HG03097 (cell line): ENCODE measurements at regions not wholly inside any gene's neighbourhood (a gene's known extent, or its start where the extent isn't known, plus 50 kb on each side); places are given as distances from the start of the nearest gene placed in this dataset.

Experiments used
- ATAC-seq: cut with Tn5 transposase; IDR thresholded peaks from one replicate; pipeline ENCODE4 v1.9.1; 2021; ENCODE audit not compliant: unreplicated experiment, low FRiP score

DNA sequence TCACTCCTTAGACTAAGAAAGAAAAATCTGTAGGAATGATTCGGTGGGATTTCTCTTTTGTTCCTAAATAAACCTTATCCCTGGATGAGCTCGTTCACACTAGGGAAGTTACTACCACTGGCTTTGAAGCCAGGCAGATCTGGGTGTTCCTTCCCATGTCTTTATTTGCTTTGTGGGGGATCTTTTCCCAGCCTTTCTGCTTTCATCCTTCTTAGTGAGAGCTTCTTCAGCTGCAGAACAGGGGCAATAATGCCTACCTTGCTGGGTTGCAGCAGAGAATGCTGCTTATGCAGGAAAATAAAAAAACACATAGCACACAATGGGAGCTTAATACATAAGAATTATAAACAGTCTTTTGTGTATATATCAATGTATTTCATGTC, 292.1 kb downstream of the SOX11 start:
- no peak for ATAC-seq

- no peak for ATAC-seq
Measured at GRCh38 chr2:5984946-5985345, 292.8 kb downstream of the SOX11 start.

DNA sequence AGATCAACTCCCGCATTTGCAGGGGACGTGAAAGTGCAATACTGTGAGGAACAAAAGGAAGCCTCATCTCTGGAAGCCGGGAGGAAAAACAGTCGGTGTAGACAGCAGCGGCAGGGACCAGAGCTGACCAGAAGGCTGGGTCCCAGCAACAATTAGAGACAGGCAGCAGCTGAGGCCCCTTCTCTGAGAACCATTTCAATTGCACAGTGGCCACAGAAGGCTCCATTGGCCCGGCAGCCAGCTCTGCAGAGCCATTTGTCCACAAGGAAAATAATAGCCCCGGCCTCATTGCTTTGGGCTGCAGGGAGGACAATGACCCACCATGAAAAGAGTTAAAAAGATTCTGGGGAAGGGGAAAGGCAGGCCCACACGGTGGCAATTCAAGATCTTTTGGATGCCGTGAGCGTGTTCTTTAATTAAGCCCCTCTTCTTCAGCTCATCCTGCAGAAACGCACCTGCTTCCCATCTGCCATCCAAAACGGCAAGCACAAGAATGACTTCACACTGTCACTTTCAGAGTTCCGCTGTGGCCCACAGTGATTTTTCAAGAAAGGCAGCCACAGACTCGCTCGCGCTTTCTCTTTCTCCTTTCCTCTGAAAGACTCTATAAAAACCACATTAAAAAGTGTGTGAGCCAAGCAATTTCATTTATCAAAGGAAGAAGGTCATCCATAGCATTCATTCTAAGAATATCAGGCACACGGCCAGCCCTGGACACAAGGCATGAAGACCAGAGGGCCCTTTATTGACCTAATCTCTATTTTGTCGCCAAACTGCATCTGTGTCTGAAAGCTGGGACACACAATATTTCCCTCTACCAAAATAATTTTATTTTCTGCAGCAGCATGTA, 293.6 kb downstream of the SOX11 start:
- no peak for ATAC-seq

DNA sequence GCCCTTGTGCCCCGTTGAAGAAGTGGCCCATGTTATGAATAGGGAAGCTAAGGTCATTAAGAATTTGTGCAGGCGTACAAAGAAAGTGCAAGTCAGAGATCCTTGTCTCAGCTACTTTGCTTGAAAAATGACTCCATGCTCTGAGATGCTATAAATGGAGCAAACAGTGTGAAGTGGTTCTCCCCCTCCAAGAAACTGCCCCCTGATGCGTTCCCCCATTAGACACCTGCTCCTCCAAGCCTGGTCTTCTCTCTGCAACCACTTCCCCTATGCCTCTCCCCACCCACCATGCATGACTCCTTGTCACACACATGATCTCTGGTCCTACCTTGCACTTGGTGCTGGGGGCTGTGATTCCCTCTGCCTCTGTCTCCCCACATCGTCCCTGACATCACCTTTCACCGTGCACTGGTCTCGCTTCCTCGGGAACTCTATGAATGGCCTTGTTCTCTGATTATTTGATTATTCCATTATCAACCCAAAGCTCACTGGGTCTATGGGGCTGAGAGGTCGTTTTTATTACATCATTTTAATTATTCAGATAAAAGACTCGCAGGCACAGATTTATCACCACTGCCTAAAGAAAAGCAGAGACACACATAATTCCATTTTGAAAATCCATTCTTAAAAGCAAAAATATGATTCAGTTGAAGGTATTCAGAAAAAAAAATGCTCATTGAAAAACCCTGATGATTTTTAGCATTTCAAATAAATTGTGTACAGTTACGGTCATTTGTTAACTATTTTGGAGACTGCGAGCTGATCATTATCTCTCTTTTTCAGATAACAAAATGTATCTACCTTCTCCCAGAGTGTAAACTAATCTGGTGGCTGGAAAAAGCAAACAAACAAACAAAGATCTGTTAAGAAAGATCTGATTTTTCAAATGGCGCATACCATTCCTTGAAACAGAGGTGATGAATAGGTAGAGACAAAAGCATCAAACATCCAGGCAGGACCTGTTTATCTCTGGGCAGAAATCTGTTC, 294.9 kb downstream of the SOX11 start:
- ATAC-seq: no peak

- no peak for ATAC-seq
Measured at GRCh38 chr2:5988120-5988519, 295.9 kb downstream of the SOX11 start.

DNA sequence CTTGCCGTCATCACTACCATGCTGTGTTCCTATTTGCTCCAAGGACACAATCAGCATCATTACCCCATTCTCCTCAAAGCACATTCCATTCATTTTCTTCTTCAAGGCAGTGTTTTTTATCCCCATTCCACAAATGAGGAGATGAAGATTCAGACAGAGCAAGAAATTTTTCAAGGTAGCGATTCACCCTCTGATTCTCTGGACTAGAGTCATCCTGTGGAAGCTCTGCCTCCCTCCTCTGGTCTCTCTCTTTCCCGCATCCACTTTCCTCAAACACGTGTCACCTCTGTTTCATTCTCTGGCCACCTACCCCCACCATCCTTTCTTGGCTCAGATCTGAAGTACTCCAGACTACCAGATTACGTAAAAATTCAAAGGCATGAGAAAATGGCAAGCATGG, 297.9 kb downstream of the SOX11 start:
- ATAC-seq: no peak

DNA sequence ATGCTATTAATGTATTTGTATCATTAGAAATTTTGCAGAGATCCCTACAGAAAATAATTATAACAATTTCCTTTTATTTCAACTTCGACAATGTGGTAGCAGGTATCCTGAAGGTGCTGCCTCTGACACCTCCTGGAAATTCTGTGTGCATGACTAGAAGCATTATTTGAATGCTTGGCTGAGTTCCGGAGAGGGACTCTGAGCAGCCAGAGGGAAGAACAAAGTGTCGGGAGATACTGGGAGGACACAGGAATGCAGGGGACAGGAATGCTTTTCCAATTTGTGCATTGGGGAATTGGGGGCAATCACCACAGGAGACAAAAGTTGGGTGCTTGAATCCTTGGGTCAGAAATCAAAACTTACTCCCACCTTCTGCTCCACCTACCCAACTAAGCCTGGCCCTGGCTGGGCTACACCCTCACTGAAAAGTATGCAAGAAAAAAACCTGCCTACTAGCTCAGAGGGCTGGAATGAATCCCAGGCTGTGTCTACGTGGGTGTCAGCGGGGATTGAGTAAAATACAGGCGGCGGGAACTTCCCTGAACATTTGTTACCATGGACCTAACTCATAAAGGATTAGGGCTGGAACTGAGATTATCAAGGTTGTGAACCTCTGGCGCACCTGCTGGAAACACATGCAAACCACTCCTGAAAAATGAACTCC, 299.3 kb downstream of the SOX11 start:
- ATAC-seq: no peak

DNA sequence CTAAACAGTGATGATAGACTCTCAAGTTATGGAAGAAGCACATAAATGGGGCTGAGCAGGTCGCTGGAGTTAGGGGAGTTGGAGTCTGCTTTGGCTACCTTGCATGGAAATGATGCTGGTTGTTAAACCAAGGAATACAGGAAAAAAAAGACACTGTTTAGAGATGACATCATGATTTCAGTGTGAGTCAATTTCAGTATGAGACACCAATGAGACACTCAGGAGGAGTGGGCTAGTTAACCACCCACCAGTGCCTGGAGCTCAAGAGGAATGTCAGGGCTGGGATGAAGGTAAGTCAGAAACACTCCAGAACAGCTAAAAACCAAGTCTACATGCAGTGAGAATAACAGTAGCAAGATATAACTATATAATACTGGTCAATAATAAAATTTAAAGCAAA, 303.6 kb downstream of the SOX11 start:
- ATAC-seq: no peak

DNA sequence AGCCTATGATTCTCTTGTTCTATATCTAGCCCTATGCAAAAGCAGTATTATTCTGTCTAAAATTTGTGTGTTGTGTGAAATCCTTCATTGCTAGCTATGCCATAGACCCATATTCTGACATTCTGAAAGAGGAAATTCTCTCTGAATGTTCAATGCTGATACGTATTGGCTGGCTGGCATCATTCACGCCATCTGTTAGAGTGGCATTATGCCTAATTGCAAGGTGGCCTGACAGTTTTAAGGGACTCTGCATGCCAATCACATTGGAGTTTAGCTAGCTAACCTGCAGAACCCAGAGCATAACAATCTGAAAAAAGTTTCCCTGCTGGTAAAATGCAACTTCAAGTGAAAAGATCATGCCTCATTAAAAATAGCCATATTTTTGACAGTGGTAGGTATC, 316.0 kb downstream of the SOX11 start:
- ATAC-seq: no peak

DNA sequence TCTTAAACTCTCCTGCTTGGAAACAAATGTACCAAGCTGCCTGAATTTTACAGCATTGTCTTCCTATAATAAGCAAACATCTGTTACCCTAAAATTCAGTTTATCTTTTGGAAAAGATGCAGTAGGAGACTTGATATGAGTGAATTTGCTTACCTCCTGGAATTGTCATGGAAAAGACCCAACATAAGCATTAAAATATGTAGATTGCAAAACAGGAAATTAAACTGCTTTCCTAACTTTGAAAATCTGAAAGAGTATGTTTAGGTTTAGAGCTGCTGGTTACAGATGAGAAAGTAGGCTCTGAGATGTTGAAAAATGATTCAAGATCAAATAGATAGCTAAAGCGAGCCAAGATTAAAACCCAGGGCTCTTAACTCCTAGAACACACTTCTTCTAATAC, 316.5 kb downstream of the SOX11 start:
- ATAC-seq: no peak

DNA sequence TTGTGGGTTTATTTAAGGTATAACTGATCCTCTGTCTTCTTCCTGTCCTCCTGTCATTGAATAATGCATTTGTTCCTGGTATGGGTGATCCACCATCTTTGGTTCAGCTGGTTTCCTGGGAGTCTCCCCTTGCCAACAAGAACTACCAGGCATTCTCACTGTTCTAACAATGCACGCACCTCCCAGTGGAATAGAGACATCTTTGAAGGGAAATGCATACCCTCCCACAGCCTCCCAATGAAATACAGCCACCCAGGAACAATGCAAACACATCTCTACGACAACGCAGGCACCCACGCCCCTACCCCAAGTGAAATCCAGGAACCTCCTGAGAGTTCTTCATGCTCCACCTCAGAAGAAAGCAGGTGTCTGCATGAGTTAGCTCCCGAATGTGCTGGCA, 318.0 kb downstream of the SOX11 start:
- no peak for ATAC-seq

DNA sequence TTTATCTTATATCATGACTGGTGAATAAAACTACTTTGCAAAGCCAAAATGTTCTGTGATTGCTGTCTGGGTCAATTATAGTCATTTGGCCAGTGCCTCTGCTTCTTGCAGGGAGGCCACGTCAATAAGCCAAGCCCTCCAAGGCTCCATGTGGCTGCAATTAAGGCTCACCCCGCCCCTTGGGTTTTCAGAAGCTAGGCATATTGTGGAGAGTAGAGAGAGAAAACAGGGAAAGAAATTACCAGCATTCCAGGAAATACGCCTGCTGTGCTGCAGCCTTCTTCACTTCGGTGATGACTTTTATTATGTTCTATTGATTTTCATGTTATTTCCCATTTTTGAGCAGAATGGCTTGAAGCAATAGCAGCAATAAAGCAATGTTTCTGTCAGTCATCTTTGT, 319.7 kb downstream of the SOX11 start:
- no peak for ATAC-seq

- no peak for ATAC-seq
Measured at GRCh38 chr2:6017736-6018286, 325.6 kb downstream of the SOX11 start.

DNA sequence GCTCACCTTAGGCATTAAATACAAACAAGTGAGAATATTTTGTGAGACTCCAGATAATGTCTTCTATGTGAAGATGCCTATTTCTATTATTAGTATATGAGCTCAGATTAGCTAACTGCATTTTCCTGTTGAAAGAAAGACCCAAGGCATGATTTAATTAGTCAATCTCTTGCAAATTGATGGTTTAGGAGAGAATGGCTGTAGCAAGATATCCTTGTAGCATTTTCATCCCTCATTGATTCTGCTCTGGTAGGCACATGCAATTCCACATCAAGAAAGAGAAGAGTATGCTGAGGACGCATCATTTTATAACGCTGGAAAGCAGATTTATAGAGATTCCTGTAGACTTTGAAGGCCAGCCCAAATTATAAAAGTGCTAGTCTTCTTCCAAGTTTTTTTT, 332.0 kb downstream of the SOX11 start:
- no peak for ATAC-seq

GRCh38 chr2:6024784-6025183, 332.6 kb downstream of the SOX11 start:
- ATAC-seq: no peak

DNA sequence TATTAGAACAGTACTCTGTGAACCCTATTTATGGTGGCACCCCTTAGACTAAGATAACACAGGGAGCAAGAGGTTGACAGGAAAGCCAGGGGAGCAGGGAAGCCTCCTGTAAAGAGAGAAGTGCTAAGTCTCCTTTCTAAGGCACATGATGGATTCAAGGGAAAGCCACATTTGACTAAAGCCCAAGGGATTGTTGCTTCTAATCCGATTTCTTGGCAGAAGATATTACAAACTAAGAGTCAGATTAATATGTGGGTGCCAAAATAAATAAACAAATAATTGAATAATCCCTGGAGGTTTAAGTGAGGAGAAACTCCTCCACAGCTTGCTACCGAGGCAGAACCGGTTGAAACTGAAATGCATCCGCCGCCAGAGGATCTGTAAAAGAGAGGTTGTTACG, 333.2 kb downstream of the SOX11 start:
- ATAC-seq: no peak

GRCh38 chr2:6027066-6027465, 334.9 kb downstream of the SOX11 start:
- ATAC-seq: no peak

DNA sequence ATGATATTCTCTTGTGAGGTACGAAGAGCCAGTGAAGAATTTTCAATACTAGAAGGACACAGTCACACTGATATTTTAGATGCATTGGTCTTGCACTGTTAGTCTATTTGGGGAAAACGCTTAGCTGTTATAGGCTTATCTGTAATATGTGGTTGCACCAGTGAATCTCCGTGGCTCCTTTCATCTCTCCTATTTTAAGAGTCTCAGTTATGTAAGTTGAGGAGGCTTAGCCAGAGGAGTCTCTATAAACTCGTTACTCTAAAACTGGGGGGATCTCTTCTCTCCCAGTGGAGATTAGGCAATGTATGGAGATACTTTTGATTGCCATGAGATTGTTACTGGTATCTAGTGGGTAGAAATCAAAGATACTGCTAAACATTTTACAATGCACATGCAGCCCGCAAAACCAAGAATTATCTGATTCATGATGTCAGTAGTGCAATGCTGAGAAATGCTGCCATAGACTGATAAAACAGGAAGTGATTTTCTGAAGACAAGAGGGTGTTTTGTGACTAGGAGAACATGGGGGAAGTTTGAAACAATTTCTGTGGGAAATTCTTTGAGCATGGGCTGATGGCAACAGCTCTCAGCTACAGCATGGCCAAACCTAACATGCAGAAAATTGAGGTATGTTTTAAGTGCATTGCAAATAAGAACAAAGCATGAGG, 339.1 kb downstream of the SOX11 start:
- ATAC-seq: no peak

GRCh38 chr2:6036211-6036610, 344.0 kb downstream of the SOX11 start:
- ATAC-seq: no peak

GRCh38 chr2:6043238-6043637, 351.1 kb downstream of the SOX11 start:
- no peak for ATAC-seq
